Fibroblast of peridontal ligament (primary cell): ENCODE measurements at regions not wholly inside any gene's neighbourhood (a gene's known extent, or its start where the extent isn't known, plus 50 kb on each side); places are given as distances from the start of the nearest gene placed in this dataset.
A peak's percentile ranks its signal among the peaks of the same experiment; 100 is the strongest.

Experiments used
- DNase-seq: peaks from one replicate; pipeline ENCODE4 v3.0.0-alpha.2; 2010; ENCODE audit errors: extremely low read depth

GRCh38 chr3:193955719-193956118, 180.2 kb upstream of the HES1 start:
- DNase-seq, result no peak

GRCh38 chr3:193959861-193960260, 176.1 kb upstream of the HES1 start:
- DNase-seq, result no peak

DNA sequence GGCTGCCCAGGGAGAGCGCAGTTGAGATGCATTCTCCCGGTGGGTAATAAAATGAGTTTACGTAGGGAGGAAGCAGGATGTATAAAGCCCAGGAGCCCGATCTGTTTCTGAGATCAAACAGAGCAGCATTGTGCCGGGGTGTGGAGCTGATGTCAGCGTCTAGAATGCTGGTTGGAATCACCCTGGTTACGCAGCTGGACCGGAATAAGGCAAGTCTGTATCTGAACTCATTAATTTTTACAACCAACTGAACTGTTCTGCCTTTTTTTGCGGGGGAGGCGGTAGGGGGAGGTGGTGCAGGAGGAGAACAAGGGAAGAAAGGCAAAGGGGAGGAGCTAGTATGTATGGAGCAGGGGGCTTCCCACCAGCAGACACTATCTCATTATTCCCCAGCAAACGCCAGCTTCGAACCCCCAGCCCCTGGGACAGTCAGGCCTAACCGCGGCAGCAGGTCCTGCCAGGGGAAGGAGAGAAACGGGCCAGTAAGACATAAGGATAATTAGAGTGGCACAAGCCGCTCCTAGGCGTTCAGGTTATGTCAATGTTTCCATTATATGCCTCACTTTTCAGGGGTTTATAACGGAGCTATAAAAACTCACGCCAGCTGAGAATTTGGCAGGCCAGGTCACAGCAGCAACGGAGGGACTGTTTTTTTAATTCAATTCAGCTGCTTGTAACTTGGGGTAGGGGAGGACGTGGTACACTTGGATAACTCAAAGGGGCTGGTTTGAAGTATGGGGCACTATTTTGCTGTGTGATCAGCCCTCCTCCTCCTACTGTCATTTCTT, 175.3 kb upstream of the HES1 start:
- no peak for DNase-seq

DNA sequence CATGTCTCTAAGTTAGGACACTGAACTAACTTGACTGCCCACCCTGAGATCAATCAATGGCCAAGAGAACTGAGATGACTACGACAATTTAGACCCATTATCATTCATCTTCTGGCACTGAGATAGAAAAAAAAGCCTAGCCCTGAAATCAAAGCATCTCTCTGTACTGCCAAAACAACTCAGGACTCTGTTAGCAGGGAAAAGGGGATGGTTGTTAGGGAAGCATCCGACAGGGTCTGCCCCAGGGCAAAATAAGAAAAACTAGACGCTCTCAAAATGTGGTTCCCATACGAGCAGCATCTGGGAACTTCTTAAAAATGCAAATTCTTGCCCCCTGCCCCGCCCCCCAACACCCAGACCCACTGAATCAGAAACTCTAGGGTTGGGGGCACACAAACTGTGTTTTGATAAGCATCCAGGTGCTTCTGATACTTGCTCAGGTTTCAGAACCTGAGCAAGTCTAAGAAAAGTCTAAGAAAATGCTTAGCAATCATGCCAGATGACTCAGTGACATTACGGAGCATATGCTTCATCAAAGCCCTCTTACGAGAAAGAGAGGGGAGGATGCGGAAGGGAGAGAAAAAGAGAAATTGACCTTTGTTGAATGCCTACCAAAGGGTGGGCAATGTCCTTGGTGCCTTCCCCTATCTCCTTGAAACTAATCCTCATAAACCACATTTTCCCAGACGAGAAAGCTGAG, 172.8 kb upstream of the HES1 start:
- DNase-seq, result no peak

DNA sequence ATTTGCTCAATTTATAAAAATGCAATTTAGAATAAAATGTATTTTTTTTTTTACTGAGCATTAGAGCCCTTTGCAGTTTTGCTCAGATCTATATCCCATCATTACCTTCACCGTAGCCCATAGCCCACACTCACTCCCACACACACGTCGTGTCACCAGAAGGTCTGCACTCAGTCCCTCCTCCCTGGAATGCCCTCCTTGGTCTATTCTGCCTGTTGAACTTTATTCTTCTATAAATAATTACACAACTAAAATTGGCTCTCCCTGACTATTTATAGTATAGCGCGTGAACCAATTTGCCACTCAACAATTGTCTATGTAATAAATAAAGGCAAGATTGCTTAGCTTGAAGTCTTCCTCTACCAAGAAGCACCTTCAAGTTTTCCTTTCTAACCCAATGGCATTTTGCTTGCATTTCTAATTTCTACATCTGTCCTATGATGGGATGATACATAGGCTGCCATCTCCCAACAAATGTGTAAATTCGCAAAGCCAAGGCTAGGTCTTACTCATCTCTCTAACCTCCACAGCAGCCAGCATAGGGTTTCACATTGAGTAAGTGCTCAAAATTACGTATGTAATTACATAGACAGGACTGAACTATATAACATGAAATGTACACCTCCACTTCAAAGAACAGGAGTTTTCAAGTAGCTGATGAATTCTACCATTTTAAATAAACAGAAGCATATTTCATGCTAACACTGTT, 172.0 kb upstream of the HES1 start:
- no peak for DNase-seq

- no peak for DNase-seq
Measured at GRCh38 chr3:193964517-193964880, 171.4 kb upstream of the HES1 start.

DNA sequence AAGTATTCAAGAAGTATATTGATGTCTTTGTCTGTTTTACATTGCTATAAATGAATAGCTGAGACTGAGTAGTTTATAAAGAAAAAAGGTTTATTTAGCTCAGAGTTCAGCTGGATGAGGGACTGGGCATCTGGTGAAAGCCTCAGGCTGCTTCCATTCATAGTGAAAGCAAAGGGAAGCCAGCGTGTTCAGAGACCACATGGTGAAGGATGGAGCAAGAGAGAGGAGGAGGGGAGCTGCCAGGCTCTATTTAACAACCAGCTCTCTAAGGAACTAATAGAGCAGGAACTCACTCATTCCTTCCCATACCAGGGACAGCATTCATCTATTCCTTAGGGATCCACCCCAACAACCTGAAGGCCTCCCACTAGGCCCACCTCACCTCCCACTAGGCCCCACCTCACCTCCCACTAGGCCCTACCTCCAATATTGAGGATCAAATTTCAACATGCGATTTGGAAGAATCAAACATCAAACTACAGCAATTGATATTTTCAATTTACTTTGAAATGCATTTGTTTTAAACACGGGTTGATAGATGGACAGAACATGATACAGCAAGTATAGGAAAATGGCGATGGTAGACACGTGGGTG, 167.5 kb upstream of the HES1 start:
- DNase-seq, result no peak

DNA sequence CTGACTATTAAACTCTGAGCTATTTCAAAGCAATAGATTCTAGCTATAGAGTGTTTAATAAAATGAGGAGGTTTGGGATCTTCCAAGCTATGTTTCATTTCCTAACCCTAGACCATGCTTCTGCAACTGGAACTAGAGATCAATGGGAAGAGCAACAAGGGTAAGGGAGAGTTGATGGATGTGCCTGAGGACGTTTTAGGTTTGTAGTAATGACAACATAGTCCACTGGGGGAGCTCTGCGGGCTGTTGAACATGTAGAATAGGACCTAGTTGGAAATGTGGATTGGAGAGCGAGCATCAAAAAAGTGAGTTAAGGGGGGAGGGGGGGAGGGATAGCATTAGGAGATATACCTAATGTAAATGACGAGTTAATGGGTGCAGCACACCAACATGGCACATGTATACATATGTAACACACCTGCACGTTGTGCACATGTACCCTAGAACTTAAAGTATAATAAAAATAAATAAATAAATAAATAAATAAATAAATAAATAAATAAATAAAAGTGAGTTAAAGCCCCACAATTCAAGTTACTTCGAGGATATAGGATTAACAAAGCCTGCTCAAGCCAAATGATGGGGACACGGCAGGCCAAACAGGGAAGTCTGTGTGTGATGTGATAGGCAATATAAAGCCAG, 165.7 kb upstream of the HES1 start:
- peak; percentile 16 for DNase-seq

GRCh38 chr3:193970773-193971206, 165.2 kb upstream of the HES1 start:
- DNase-seq, result no peak

DNA sequence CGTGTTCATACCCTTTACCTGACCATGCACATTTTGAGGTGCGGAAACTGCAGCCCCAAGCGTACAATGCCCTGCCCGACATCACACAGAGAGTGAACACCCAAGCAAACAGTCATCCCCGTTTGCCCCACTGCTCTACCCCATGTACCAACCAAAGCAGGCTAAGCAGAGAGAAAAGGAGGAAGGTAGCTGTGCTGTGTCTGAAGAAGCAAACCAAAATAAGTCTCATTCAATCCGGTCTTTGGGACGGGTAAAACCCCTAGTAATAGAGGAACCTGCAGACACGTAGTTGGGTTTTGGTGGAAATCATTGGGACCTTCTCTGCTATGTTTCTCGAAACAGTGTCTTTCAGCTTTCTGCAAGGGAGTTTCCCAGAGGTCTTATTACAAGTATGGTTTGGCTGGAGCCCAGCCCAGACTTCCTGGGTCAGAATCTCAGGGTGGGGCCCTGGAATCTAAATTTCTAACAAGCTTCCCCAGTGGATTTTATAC, 164.6 kb upstream of the HES1 start:
- peak; percentile 17 for DNase-seq

- DNase-seq, result no peak
Measured at GRCh38 chr3:193971966-193972365, 164.0 kb upstream of the HES1 start.

DNA sequence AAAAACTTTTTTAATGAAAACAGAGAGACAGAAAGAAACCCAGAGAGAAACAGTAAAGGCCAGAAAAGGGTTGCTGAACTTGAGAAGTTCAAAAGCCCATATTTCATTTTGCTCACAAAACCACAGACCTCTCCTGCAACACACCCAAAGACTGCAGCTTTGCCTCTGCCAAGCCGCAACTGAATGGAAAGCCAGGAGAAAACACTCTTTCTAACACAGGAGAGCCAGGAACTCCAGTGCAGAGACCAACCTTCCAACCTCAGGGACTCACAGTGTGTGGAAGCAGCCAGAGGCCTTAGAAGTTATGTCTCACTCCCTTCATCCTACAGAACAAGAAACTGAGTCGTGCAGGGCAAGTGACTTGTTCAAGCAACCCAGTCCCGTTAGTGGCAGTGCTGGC, 163.1 kb upstream of the HES1 start:
- no peak for DNase-seq

DNA sequence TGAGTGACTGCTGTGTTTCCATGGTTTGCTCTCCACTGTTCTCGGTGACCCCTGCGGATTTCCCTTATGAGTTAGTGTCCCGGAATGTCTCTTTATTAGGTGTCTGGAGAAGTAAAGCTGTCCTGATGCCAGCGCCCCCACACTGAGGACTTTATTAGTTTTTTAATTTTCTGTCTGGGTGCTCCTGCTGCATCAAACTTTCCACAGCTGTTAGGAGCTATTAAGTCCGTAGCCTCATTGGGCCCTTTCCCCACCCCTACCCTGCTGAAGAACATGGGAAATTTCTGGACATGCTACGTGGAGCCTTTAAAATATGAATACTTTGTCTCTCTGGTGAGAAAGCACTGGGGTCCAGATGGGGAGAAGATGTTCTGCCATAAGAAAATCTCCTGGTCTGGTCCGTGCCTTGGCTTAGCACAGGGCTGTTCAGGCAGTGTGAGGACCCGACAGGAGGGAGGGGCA, 161.7 kb upstream of the HES1 start:
- no peak for DNase-seq

- DNase-seq, result no peak
Measured at GRCh38 chr3:193974671-193975535, 161.0 kb upstream of the HES1 start.

GRCh38 chr3:193977622-193978021, 158.3 kb upstream of the HES1 start:
- no peak for DNase-seq

DNA sequence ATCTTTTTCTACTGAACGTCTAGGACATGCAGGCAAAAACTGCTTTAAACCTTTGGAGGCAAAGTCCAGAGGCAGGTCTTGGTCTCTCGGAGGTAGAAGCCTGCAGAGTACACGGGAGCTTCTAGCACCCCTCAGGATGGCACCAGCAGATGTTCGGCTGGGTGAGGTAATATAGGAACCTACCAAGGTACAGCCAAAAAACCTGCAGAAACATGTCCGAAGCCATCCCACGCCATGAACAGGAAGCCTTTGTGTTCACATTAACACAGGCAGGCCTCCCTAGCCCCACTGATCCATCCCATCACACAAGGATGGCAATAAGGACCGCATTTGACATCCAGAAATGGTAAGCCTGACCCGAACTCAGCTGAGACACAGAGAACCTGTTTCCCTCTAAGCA, 157.9 kb upstream of the HES1 start:
- DNase-seq, result no peak

GRCh38 chr3:193978486-193978885, 157.5 kb upstream of the HES1 start:
- no peak for DNase-seq

- no peak for DNase-seq
Measured at GRCh38 chr3:193980326-193980725, 155.6 kb upstream of the HES1 start.

GRCh38 chr3:193980905-193981304, 155.0 kb upstream of the HES1 start:
- DNase-seq, result no peak

DNA sequence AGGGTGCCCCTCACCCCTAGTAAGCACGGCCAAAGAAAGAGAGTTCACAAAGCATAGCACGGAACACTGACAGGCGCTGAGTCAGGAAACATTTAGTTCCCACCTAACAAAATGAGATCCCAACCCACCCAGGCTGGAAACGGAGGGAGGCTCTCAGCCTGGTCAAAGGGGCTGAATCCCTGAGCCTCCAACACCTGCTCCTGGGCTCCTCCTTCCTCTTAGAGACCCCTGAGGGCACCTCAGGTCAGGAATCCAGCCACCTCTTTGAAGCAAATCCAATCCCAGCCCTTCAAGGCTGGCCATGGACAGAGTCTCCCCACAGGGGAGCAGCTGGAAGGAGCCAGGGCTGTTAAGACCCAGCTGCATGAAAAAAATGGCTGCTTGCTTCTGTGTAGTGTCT, 154.4 kb upstream of the HES1 start:
- no peak for DNase-seq

GRCh38 chr3:193982258-193982659, 153.7 kb upstream of the HES1 start:
- DNase-seq, result no peak
